ENCODE measurements at regions not wholly inside any gene's neighbourhood (a gene's known extent, or its start where the extent isn't known, plus 50 kb on each side); places are given as distances from the start of the nearest gene placed in this dataset.

DNA sequence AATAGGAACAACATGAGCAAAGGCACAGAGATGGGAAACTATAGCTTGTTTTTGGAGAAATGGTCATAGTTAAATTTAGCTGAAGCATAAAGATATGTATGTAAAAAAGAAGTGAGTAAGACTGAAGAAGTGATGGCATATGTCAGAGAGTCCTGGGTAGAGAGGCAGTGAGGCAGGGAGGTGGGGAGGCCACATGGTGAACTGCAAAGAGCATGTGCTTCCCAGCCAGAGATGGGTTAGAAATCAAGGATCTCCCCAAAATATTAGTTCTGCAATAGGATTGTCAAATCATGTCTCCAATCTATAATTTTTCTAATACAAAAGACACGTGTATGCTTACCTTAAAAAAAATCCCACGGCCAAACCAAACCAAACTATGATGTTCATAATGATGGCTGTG lies 82.1 kb upstream of the STXBP6 start:
- Histone ChIP-seq H3K9me3 (replicated peaks) (no peaks in the 10 kb centered on the region), H3K27me3 (ENCODE audit: low read depth) (peaks cover 11% of the 10 kb centered on the region), H3K36me3 (no peaks in the 10 kb centered on the region), H3K27ac (replicated peaks) (no peak overlapping the region), H3K4me3 (no peak overlapping the region), H3K4me1 (peaks cover 9% of the 10 kb centered on the region)
- TF ChIP-seq, protein P1, sequence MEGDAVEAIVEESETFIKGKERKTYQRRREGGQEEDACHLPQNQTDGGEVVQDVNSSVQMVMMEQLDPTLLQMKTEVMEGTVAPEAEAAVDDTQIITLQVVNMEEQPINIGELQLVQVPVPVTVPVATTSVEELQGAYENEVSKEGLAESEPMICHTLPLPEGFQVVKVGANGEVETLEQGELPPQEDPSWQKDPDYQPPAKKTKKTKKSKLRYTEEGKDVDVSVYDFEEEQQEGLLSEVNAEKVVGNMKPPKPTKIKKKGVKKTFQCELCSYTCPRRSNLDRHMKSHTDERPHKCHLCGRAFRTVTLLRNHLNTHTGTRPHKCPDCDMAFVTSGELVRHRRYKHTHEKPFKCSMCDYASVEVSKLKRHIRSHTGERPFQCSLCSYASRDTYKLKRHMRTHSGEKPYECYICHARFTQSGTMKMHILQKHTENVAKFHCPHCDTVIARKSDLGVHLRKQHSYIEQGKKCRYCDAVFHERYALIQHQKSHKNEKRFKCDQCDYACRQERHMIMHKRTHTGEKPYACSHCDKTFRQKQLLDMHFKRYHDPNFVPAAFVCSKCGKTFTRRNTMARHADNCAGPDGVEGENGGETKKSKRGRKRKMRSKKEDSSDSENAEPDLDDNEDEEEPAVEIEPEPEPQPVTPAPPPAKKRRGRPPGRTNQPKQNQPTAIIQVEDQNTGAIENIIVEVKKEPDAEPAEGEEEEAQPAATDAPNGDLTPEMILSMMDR (IDR thresholded peaks at IDR 0.05; ENCODE audit: borderline replicate concordance) = no peak
- DNase-seq = no peak
- intact Hi-C loops (cut with micrococcal nuclease) = loop anchor here (10.0 kb wide), 2 partner anchors 87 to 327 kb away; no protein-coding TSS in a partner anchor

DNA sequence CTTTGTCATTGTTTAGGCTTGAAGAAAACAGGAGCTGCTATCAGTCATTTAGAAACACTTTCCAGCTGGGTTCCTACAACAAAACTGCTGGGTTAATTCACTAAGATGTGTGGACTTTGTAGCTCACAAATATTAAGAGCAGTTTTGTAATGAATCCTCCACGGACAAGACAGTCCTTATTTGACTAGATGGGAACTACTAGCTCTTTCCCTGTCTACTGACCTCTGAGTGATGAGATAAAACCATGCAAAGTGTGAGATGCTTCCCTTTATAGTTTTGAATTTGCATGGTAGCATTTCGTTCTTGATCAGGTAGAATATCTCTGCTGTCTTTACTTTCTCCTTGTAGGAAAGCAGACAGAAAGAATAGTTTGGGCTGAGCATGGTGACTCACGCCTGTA lies 72.9 kb upstream of the STXBP6 start:
- no peaks in the 10 kb centered on the region for H3K36me3 ChIP-seq
- intact Hi-C loops (cut with micrococcal nuclease) = no loop called here
- no peak for DNase-seq
- H3K27ac ChIP-seq (replicated peaks) = peak overlapping the region; percentile 43
- peaks cover 31% of the 10 kb centered on the region for H3K4me1 ChIP-seq
- H3K4me3 ChIP-seq = no peak overlapping the region
- H3K9me3 ChIP-seq (replicated peaks) = no peaks in the 10 kb centered on the region
- no peaks in the 10 kb centered on the region for H3K27me3 ChIP-seq (ENCODE audit: low read depth)
- TF ChIP-seq, protein P1 (IDR thresholded peaks at IDR 0.05; ENCODE audit: borderline replicate concordance) = no peak

DNA sequence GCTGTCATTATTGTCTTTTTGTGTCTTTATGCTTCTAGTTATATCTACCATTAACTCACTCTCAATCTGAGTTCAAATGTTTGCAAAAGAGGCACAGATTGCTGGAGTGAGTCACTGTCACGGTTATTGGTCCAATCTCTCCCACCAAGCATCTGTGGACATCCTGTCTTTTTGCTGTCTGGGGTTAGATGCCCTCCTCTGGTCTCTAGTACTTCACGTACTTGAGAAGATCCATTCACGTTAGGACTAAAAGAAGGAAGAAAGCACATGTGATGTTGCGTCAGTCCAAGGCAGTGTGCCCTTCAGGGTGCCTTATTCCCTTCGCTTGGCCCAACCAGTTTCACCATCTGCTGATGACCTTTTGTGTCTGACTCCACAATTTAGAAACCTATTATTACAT lies 72.3 kb upstream of the STXBP6 start:
- Histone ChIP-seq H3K9me3 (replicated peaks) (no peaks in the 10 kb centered on the region), H3K4me3 (no peak overlapping the region), H3K27ac (replicated peaks) (peak overlapping the region; percentile 43), H3K27me3 (ENCODE audit: low read depth) (no peaks in the 10 kb centered on the region), H3K36me3 (no peaks in the 10 kb centered on the region), H3K4me1 (peaks cover 37% of the 10 kb centered on the region)
- intact Hi-C loops (cut with micrococcal nuclease) = no loop called here
- no peak for DNase-seq
- TF ChIP-seq, protein P1 (IDR thresholded peaks at IDR 0.05; ENCODE audit: borderline replicate concordance) = no peak

DNA sequence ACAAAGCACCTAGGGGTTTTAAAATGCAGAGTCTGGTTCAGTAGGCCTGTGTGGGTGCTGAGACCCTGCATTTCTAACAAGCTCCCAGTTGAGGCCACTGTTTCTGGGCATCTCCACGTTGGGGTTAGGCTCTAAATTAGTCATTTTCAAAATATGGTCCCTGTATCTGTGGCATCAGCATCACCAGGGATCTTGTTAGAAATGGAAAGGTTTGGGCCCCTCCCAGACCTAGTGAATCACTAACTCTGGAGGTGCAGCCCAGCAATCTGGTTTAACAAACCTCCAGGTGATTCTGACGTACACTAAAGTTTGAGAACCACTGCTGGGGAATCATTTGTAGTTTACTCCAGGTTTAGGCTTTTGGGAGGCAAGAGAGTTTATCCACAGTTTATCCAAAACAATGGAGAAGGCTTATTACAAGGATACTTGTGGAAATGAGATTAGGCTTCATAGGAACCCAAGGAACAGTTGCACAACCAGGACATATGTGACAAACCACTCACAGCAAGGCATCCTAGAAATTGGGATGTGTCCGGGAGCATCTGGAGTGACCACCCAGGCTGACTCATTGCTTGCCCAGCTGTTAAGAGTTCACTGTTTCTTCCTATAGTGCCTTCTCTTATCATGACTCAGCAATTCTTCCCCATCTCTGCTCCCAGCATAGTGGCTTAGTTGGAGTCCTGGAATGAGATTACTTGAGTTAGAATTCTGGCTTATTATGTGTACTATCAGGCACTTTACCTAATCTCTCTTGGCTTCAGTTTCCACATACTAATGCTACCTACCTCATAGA lies 71.6 kb upstream of the STXBP6 start:
- no peak for DNase-seq
- peak overlapping the region; percentile 43 for H3K27ac ChIP-seq (replicated peaks)
- no peaks in the 10 kb centered on the region for H3K27me3 ChIP-seq (ENCODE audit: low read depth)
- H3K9me3 ChIP-seq (replicated peaks) = no peaks in the 10 kb centered on the region
- H3K36me3 ChIP-seq = no peaks in the 10 kb centered on the region
- TF ChIP-seq, protein P1 (IDR thresholded peaks at IDR 0.05; ENCODE audit: borderline replicate concordance) = no peak
- H3K4me3 ChIP-seq = no peak overlapping the region
- peaks cover 42% of the 10 kb centered on the region for H3K4me1 ChIP-seq
- intact Hi-C loops (cut with micrococcal nuclease) = no loop called here

DNA sequence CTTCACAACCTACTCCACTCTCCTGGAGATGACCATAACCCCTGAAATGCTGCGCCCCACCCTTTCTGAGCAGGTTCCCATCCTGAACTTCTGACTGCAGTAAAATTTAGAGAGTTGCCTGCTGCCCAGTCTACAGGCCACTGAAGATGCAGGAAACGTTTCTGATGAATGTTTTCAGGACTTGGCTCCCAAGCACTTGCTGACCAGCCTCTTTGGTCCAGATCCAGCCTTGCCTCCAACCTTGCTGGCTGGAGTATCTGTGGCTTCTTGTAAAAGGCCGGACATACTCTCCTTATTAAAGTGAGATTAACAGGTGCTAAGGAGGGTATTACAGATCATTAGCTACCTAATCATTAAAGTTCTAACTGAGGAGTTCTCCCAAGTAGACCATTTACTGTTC lies 70.3 kb upstream of the STXBP6 start:
- Histone ChIP-seq H3K36me3 (no peaks in the 10 kb centered on the region), H3K27ac (replicated peaks) (no peak overlapping the region), H3K4me1 (peaks cover 40% of the 10 kb centered on the region), H3K9me3 (replicated peaks) (peaks cover 4% of the 10 kb centered on the region), H3K27me3 (ENCODE audit: low read depth) (no peaks in the 10 kb centered on the region), H3K4me3 (no peak overlapping the region)
- intact Hi-C loops (cut with micrococcal nuclease) = no loop called here
- DNase-seq = no peak
- TF ChIP-seq, protein P1 (IDR thresholded peaks at IDR 0.05; ENCODE audit: borderline replicate concordance) = no peak
